Activated T-cell treated with anti-CD3 and anti-CD28 coated beads, Interleukin-2, amount 50 U/mL, for 24 hours (primary cell): ENCODE measurements at regions not wholly inside any gene's neighbourhood (a gene's known extent, or its start where the extent isn't known, plus 50 kb on each side); places are given as distances from the start of the nearest gene placed in this dataset.

ENCODE experiments used
- DNase-seq: peaks from one replicate; pipeline ENCODE4 v3.0.0-alpha.2; 2020
- H3K27ac Mint-ChIP-seq: 2 replicates; pipeline ENCODE4 v1.8.0; 2020; ENCODE audit warnings: mild to moderate bottlenecking, mixed read lengths
- H3K27me3 Mint-ChIP-seq: 2 replicates; pipeline ENCODE4 v1.8.0; 2020; ENCODE audit warnings: mixed read lengths
- H3K36me3 Mint-ChIP-seq: 2 replicates; pipeline ENCODE4 v1.8.0; 2020; ENCODE audit warnings: low read depth, mixed read lengths
- H3K4me1 Mint-ChIP-seq: 2 replicates; pipeline ENCODE4 v1.8.0; 2020; ENCODE audit warnings: low read depth, mixed read lengths
- H3K4me3 Mint-ChIP-seq: 2 replicates; pipeline ENCODE4 v1.8.0; 2020; ENCODE audit warnings: mild to moderate bottlenecking, moderate library complexity, mixed read lengths
- H3K9me3 Mint-ChIP-seq: 2 replicates; pipeline ENCODE4 v1.8.0; 2020; ENCODE audit warnings: mixed read lengths

GRCh38 chr17:69719474-69720048 is 305.1 kb downstream of the MAP2K6 start:
- Mint-ChIP-seq H3K36me3 (no peaks in the 10 kb centered on the region), H3K27ac (no peak overlapping the region), H3K4me1 (peaks cover 7% of the 10 kb centered on the region), H3K4me3 (no peak overlapping the region), H3K27me3 (no peaks in the 10 kb centered on the region), H3K9me3 (peaks cover 4% of the 10 kb centered on the region)
- no peak for DNase-seq

GRCh38 chr17:69722518-69722917 is 308.0 kb downstream of the MAP2K6 start:
- no peaks in the 10 kb centered on the region for H3K27me3 Mint-ChIP-seq
- H3K9me3 Mint-ChIP-seq, result no peaks in the 10 kb centered on the region
- DNase-seq, result no peak
- no peaks in the 10 kb centered on the region for H3K36me3 Mint-ChIP-seq
- no peak overlapping the region for H3K4me3 Mint-ChIP-seq
- peaks cover 2% of the 10 kb centered on the region for H3K4me1 Mint-ChIP-seq
- no peak overlapping the region for H3K27ac Mint-ChIP-seq

- Mint-ChIP-seq H3K27ac (no peak overlapping the region), H3K4me3 (no peak overlapping the region)
- DNase-seq, result no peak
Observed at GRCh38 chr17:69723316-69723715, 308.8 kb downstream of the MAP2K6 start.

GRCh38 chr17:69723741-69724140 is 309.2 kb downstream of the MAP2K6 start:
- DNase-seq, result no peak
- Mint-ChIP-seq H3K27ac (no peak overlapping the region), H3K4me1 (no peaks in the 10 kb centered on the region), H3K27me3 (no peaks in the 10 kb centered on the region), H3K36me3 (no peaks in the 10 kb centered on the region), H3K4me3 (no peak overlapping the region), H3K9me3 (no peaks in the 10 kb centered on the region)

More at GRCh38 chr17:69723316-69723715, 308.8 kb downstream of the MAP2K6 start:
- H3K4me1 Mint-ChIP-seq, result no peaks in the 10 kb centered on the region
- no peaks in the 10 kb centered on the region for H3K9me3 Mint-ChIP-seq
- no peaks in the 10 kb centered on the region for H3K27me3 Mint-ChIP-seq
- H3K36me3 Mint-ChIP-seq, result no peaks in the 10 kb centered on the region

GRCh38 chr17:69724238-69724637 is 309.7 kb downstream of the MAP2K6 start:
- Mint-ChIP-seq H3K27ac (no peak overlapping the region), H3K9me3 (no peaks in the 10 kb centered on the region), H3K27me3 (no peaks in the 10 kb centered on the region), H3K36me3 (no peaks in the 10 kb centered on the region), H3K4me3 (no peak overlapping the region), H3K4me1 (no peaks in the 10 kb centered on the region)
- no peak for DNase-seq

GRCh38 chr17:69725146-69725545 is 310.6 kb downstream of the MAP2K6 start:
- no peak overlapping the region for H3K4me3 Mint-ChIP-seq
- H3K36me3 Mint-ChIP-seq, result no peaks in the 10 kb centered on the region
- H3K27me3 Mint-ChIP-seq, result no peaks in the 10 kb centered on the region
- no peaks in the 10 kb centered on the region for H3K9me3 Mint-ChIP-seq
- H3K4me1 Mint-ChIP-seq, result no peaks in the 10 kb centered on the region
- H3K27ac Mint-ChIP-seq, result no peak overlapping the region
- DNase-seq, result no peak

- Mint-ChIP-seq H3K36me3 (no peaks in the 10 kb centered on the region), H3K9me3 (no peaks in the 10 kb centered on the region), H3K27me3 (no peaks in the 10 kb centered on the region), H3K4me3 (no peak overlapping the region), H3K4me1 (no peaks in the 10 kb centered on the region), H3K27ac (no peak overlapping the region)
- no peak for DNase-seq
Observed at GRCh38 chr17:69728816-69729215, 314.3 kb downstream of the MAP2K6 start.

- no peak for DNase-seq
- Mint-ChIP-seq H3K27me3 (no peaks in the 10 kb centered on the region), H3K9me3 (no peaks in the 10 kb centered on the region), H3K27ac (no peak overlapping the region), H3K4me1 (no peaks in the 10 kb centered on the region), H3K36me3 (no peaks in the 10 kb centered on the region), H3K4me3 (no peak overlapping the region)
Observed at GRCh38 chr17:69729944-69730343, 315.4 kb downstream of the MAP2K6 start.

GRCh38 chr17:69732272-69732918 is 317.9 kb downstream of the MAP2K6 start:
- no peaks in the 10 kb centered on the region for H3K9me3 Mint-ChIP-seq
- no peak overlapping the region for H3K27ac Mint-ChIP-seq
- H3K27me3 Mint-ChIP-seq, result no peaks in the 10 kb centered on the region
- no peak overlapping the region for H3K4me3 Mint-ChIP-seq
- H3K4me1 Mint-ChIP-seq, result no peaks in the 10 kb centered on the region
- no peak for DNase-seq
- no peaks in the 10 kb centered on the region for H3K36me3 Mint-ChIP-seq

GRCh38 chr17:69733171-69734012 is 318.9 kb downstream of the MAP2K6 start:
- DNase-seq, result no peak
- Mint-ChIP-seq H3K36me3 (no peaks in the 10 kb centered on the region), H3K4me3 (no peak overlapping the region), H3K9me3 (peaks cover 6% of the 10 kb centered on the region), H3K4me1 (peaks cover 4% of the 10 kb centered on the region), H3K27ac (no peak overlapping the region), H3K27me3 (no peaks in the 10 kb centered on the region)

- Mint-ChIP-seq H3K27ac (no peak overlapping the region), H3K27me3 (no peaks in the 10 kb centered on the region), H3K4me3 (no peak overlapping the region), H3K36me3 (no peaks in the 10 kb centered on the region), H3K9me3 (peaks cover 9% of the 10 kb centered on the region), H3K4me1 (peaks cover 4% of the 10 kb centered on the region)
- DNase-seq, result no peak
Observed at GRCh38 chr17:69734656-69735055, 320.2 kb downstream of the MAP2K6 start.

- Mint-ChIP-seq H3K9me3 (peaks cover 10% of the 10 kb centered on the region), H3K4me1 (peaks cover 4% of the 10 kb centered on the region), H3K36me3 (no peaks in the 10 kb centered on the region), H3K4me3 (no peak overlapping the region), H3K27ac (no peak overlapping the region), H3K27me3 (no peaks in the 10 kb centered on the region)
- DNase-seq, result no peak
Observed at GRCh38 chr17:69735285-69735684, 320.8 kb downstream of the MAP2K6 start.

GRCh38 chr17:69743091-69743490 is 328.6 kb downstream of the MAP2K6 start:
- H3K27ac Mint-ChIP-seq, result no peak overlapping the region
- peaks cover 1% of the 10 kb centered on the region for H3K4me1 Mint-ChIP-seq
- DNase-seq, result no peak
- no peak overlapping the region for H3K4me3 Mint-ChIP-seq
- no peaks in the 10 kb centered on the region for H3K27me3 Mint-ChIP-seq
- H3K36me3 Mint-ChIP-seq, result no peaks in the 10 kb centered on the region
- peaks cover 10% of the 10 kb centered on the region for H3K9me3 Mint-ChIP-seq

- Mint-ChIP-seq H3K4me3 (no peak overlapping the region), H3K36me3 (no peaks in the 10 kb centered on the region)
- DNase-seq, result no peak
Observed at GRCh38 chr17:69744512-69745070, 330.1 kb downstream of the MAP2K6 start.

GRCh38 chr17:69749911-69750310 is 325.1 kb upstream of the KCNJ16 start:
- Mint-ChIP-seq H3K4me3 (no peak overlapping the region), H3K27ac (no peak overlapping the region), H3K27me3 (no peaks in the 10 kb centered on the region), H3K4me1 (no peaks in the 10 kb centered on the region), H3K36me3 (no peaks in the 10 kb centered on the region), H3K9me3 (peaks cover 4% of the 10 kb centered on the region)
- DNase-seq, result no peak

More at GRCh38 chr17:69744512-69745070, 330.1 kb downstream of the MAP2K6 start:
- Mint-ChIP-seq H3K9me3 (peaks cover 5% of the 10 kb centered on the region), H3K27ac (no peak overlapping the region), H3K27me3 (no peaks in the 10 kb centered on the region), H3K4me1 (no peaks in the 10 kb centered on the region)
